ENCODE measurements at regions not wholly inside any gene's neighbourhood (a gene's known extent, or its start where the extent isn't known, plus 50 kb on each side); places are given as distances from the start of the nearest gene placed in this dataset.

GRCh38 chr4:182142176-182143085 is 100.8 kb upstream of the TENM3 start:
- TF ChIP-seq POLR2A (IDR thresholded peaks at IDR 0.05) (no peak), CTCF (IDR thresholded peaks at IDR 0.05) (peak in 1 of 7 experiments; percentile 3)
